Bronchial epithelial cell (primary cell): ENCODE measurements at regions not wholly inside any gene's neighbourhood (a gene's known extent, or its start where the extent isn't known, plus 50 kb on each side); places are given as distances from the start of the nearest gene placed in this dataset.

Source experiments
- DNase-seq: peaks from one replicate; pipeline ENCODE4 v3.0.0-alpha.2; 2010; ENCODE audit warnings: low read depth
- FAIRE-seq: peaks from 2 replicates; lab custom pipeline; 2011; peaks lifted over from hg19 to GRCh38; lab: Jason Lieb, UNC
- H3K27me3 ChIP-seq: 2 replicates; pipeline ENCODE4 v1.5.1; 2011; ENCODE audit warnings: low read length; ENCODE audit not compliant: control insufficient read depth, insufficient read depth
- H3K36me3 ChIP-seq: 2 replicates; pipeline ENCODE4 v1.5.1; 2011; ENCODE audit warnings: low read length; ENCODE audit not compliant: control insufficient read depth, insufficient read depth
- H3K4me3 ChIP-seq: 2 replicates; pipeline ENCODE4 v1.5.1; 2011; ENCODE audit warnings: mild to moderate bottlenecking, low read depth, low read length, control low read depth
- CTCF ChIP-seq: IDR thresholded peaks from 2 replicates; pipeline ENCODE4 v1.5.1; 2011; ENCODE audit warnings: mild to moderate bottlenecking, moderate library complexity, low read length, control low read depth, inconsistent platforms; ENCODE audit not compliant: insufficient read depth, severe bottlenecking

- no peak overlapping the region for H3K4me3 ChIP-seq
- DNase-seq, result no peak
- no peaks in the 10 kb centered on the region for H3K36me3 ChIP-seq
- TF ChIP-seq CTCF, result no peak
- no peak for FAIRE-seq
- no peaks in the 10 kb centered on the region for H3K27me3 ChIP-seq
Observed at GRCh38 chr11:69953356-69953755, 124.8 kb upstream of the ANO1 start.

- FAIRE-seq (no peak), DNase-seq (no peak)
- no peaks in the 10 kb centered on the region for H3K36me3 ChIP-seq
- TF ChIP-seq CTCF, result no peak
- no peak overlapping the region for H3K4me3 ChIP-seq
- no peaks in the 10 kb centered on the region for H3K27me3 ChIP-seq
Observed at GRCh38 chr11:69954756-69955155, 123.4 kb upstream of the ANO1 start.

- FAIRE-seq, result no peak
- no peak for DNase-seq
- Histone ChIP-seq H3K36me3 (no peaks in the 10 kb centered on the region), H3K27me3 (no peaks in the 10 kb centered on the region), H3K4me3 (no peak overlapping the region)
- TF ChIP-seq CTCF, result no peak
Observed at GRCh38 chr11:69956669-69957190, 121.4 kb upstream of the ANO1 start.

- TF ChIP-seq CTCF, result no peak
- no peak for DNase-seq
- no peak overlapping the region for H3K4me3 ChIP-seq
- H3K36me3 ChIP-seq, result no peaks in the 10 kb centered on the region
- H3K27me3 ChIP-seq, result no peaks in the 10 kb centered on the region
- FAIRE-seq, result no peak
Observed at GRCh38 chr11:69957849-69958248, 120.3 kb upstream of the ANO1 start.

- FAIRE-seq, result no peak
Observed at GRCh38 chr11:69958308-69958707, 119.8 kb upstream of the ANO1 start.

More at GRCh38 chr11:69958308-69958707, 119.8 kb upstream of the ANO1 start:
- Histone ChIP-seq H3K27me3 (no peaks in the 10 kb centered on the region), H3K4me3 (no peak overlapping the region), H3K36me3 (no peaks in the 10 kb centered on the region)
- no peak for DNase-seq
- TF ChIP-seq CTCF, result no peak
